ENCODE measurements at regions not wholly inside any gene's neighbourhood (a gene's known extent, or its start where the extent isn't known, plus 50 kb on each side); places are given as distances from the start of the nearest gene placed in this dataset.
"Not testable (repeated sequence)": the region's sequence is repeated elsewhere in the genome, so short reads cannot be mapped to it uniquely, and the experiment has no call there.

GRCh38 chr17:74129800-74130199, 73.7 kb upstream of the RPL38 start:
- DNase-seq = not testable (repeated sequence)

DNA sequence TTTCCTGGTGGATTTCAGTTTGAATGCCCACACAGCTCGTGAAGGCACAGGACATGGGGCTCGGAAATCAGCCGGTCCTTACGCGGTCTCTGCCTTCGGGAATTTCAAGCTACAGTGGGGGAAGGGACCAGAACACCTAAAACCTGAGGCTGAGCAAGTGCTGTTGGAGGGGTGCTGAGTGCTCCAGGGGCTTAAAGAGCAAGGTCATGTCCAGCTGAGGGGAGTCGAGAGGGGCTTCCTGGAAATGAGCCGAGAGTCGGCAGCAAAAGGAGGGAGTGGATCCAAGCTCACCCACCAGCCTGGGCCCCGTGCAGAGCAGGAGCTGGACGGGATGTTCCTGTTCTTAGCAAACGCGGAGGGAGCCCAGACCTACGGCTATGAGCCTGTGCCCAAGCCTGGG, 73.2 kb upstream of the RPL38 start:
- no peak for DNase-seq

GRCh38 chr17:74130841-74131240, 72.6 kb upstream of the RPL38 start:
- DNase-seq = no peak

GRCh38 chr17:74132354-74132753, 71.1 kb upstream of the RPL38 start:
- no peak for DNase-seq

DNA sequence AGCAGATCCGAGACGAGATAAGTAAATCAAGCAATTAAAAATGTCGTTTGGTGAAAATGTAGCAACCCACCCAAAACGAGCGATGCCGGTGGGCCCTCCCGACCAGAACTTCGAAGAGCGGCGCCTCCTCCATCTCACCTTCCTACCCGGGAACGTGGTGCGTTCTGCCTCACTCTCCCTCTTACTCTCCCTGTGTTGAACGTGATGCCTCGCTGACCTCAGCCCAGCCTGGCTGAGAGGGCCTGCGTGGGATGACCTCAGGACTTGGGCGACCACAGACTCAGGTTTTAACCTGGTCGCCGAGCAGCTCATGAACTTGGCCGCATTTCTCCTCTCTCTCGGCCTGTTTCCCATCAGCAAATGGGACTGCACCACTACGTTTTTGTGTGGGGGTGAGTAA, 69.7 kb upstream of the RPL38 start:
- no peak for DNase-seq

DNA sequence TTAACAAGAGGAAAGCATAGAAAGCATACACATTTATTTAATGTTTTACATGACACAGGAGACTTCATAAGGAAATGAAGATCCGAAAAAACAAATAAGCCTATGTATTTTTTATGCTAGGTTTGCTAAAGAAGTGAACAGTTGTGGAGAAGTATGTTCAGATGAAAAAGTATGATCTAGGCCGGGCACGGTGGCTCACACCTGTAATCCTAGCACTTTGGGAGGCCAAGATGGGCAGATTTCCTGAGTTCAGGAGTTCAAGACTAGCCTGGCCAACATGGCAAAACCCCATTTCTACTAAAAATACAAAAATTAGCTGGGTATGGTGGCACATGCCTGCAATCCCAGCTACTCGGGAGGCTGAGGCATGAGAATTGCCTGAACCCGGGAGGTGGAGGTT, 69.2 kb upstream of the RPL38 start:
- DNase-seq = not testable (repeated sequence)

DNA sequence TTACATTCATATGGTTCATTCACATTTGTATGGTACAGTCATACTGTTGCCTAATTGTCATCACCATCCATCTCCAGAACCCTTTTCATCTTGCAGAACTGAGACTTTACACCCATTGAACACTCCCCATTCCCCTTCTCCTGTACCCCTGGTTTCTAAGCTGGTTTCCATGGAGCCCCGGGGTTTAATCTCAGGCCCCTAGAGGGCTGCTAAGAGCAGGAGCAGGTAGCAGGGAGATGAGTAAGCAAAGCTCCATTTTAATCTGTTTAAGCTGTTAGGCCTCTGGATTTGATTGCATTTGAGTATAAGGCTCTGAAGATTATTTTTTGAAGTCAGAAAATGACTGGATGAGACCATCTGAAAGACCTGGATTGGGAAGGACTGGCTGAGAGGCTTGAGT, 68.5 kb upstream of the RPL38 start:
- DNase-seq = no peak

GRCh38 chr17:74135391-74136167, 67.9 kb upstream of the RPL38 start:
- DNase-seq = no peak

- no peak for DNase-seq
Measured at GRCh38 chr17:74137416-74137815, 66.1 kb upstream of the RPL38 start.

DNA sequence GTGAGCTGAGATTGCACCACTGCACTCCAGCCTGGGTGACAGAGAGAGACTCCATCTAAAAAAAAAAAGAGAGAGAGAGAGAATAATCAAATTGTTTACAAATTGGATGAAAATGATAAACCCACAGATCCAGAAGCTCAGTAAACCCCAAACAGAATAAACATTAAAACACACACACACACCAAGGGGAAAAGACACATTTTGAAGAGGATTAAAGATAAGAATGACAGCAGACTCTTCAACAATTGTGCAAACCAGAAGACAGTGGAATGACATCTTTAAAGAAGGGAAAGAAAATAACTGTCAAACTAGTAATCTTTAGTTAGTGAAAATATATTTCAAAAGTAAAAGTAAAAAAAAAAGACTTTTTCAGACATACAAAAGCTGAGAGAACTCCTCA, 64.4 kb upstream of the RPL38 start:
- no peak for DNase-seq

GRCh38 chr17:74140282-74140681, 63.2 kb upstream of the RPL38 start:
- DNase-seq = no peak

DNA sequence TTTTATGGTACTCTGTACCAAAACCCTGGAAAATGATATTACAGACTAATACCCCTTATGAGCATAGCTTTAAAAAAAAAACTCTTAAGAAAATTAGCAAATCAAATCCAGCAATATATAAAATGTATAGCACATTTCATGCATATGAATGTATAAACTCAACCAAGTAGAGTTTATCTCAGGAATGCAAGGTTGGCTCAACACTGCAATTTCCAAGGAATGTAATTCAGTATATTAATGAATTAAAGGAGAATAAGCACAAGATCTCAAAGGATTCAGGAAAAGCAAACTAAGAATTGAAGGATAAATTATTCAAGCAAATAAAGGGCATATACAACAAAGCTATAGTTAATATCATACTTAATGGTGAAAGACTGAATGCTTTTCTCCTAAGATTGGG, 61.9 kb upstream of the RPL38 start:
- DNase-seq = no peak

GRCh38 chr17:74143318-74143717, 60.2 kb upstream of the RPL38 start:
- not testable (repeated sequence) for DNase-seq

- no peak for DNase-seq
Measured at GRCh38 chr17:74145756-74146155, 57.7 kb upstream of the RPL38 start.

DNA sequence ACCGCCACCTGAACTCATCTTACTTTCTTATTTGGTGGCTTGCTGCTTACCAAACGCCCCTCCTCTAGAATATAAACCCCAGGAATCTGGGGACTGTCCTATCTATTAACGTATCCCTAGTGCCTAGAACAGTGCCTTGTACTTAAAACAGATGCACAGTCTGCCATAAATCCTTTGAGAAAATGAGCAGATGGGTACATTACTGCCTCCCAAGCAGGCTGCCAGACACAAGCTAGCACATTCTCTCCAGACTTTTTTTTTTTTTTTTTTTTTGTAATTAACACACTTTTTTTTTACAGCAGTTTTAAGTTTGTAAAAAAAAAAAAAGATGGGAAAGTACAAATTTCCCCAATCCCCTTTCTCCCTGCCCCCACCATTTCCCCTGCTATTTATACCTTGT, 57.3 kb upstream of the RPL38 start:
- no peak for DNase-seq

DNA sequence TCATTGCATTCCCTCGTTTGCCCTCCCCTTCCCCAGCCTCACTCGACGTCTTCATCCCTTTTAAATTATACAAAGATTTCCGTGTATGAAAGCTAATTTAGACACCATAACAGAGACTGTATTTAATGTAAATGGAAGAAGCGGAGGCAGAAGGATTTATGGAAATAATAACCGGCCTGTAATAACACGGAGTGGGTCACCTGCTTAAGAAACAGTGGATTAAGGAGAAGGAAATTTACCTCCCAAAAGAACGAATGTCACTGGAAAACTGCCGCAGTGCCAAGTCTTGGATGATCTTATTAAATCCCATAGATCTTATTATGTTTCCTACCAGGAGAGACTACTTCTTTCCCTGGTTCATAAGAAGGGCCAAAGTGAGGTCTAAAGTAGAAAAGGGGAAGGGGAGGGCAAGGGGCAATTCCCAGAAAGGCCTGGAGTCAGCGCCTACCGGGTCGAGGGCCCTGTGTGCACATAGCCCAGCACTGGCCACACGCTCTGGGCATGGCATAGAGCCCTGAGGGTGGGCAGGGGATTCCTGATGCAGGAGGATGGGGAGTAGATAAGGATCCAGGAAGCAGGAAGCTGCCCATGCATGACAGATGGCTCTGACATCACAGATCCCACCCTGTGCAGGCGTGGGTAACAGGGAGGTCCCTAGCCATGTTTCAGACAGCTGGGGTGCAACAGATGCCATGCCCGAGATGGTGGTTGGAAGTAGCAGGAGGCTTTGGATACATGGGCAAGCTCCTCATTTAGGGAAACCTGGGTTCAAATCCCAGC, 56.2 kb upstream of the RPL38 start:
- DNase-seq = no peak

GRCh38 chr17:74147966-74148365, 55.5 kb upstream of the RPL38 start:
- DNase-seq = no peak

- DNase-seq = no peak
Measured at GRCh38 chr17:74148446-74148845, 55.0 kb upstream of the RPL38 start.

DNA sequence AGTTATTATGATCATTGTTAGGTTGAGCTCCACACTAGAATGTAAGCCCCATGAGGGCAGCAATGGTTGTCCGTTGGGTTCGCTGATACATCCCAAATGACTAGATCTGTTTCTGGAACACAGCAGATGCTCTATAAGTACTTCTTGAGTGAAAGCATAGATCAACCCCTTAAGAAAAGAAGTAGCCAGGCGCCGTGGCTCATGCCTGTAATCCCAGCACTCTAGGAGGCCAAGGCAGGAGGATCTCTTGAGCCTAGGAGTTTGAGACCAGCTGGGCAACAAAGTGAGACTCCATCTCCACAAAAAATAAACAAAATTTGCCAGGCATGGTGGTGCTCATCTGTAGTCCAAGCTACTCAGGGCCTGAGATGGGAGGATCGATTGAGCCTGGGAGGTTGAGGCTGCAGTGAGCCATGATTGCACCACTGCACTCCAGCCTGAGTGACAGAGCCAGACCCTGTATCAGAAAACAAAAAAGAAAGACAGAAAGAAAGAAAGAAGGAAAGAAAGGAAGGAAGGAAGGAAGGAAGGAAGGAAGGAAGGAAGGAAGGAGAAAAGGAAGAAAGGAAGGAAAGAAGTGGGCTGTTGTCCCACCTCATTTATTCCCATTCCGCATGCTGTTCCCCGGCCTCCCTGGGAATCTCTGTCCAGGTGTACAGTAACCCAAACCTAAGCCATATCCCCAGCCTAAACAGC, 54.4 kb upstream of the RPL38 start:
- no peak for DNase-seq

- no peak for DNase-seq
Measured at GRCh38 chr17:74149597-74150427, 53.7 kb upstream of the RPL38 start.

DNA sequence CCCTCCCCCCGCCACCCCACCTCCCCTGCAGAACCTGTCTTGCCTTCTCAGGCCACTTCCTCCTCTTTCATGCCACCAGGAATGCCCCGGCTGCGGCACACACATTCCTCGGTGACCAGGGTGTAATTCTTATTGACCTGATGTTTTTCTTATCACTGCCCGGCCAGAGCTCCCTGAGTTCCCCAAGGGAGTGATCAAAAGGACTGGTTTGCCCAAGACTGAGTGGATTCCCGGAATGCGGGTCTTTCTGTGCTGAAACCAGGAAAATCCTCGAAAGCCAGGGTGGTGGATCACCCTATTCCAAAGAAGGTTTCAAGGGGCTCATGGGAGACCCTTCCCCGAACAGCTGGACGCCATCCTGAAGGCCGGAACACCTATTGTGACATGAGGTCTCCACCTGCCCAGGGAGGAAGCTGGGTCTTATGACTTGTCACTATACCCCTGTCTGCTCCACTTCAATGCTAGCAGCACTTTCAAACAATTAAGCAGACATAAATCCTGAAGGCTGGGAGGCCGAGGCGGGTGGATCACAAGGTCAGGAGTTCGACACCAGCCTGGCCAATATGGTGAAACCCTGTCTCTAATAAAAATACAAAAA, 53.0 kb upstream of the RPL38 start:
- DNase-seq = no peak

GRCh38 chr17:74151551-74152315, 51.7 kb upstream of the RPL38 start:
- no peak for DNase-seq
